ENCODE measurements at regions not wholly inside any gene's neighbourhood (a gene's known extent, or its start where the extent isn't known, plus 50 kb on each side); places are given as distances from the start of the nearest gene placed in this dataset.

DNA sequence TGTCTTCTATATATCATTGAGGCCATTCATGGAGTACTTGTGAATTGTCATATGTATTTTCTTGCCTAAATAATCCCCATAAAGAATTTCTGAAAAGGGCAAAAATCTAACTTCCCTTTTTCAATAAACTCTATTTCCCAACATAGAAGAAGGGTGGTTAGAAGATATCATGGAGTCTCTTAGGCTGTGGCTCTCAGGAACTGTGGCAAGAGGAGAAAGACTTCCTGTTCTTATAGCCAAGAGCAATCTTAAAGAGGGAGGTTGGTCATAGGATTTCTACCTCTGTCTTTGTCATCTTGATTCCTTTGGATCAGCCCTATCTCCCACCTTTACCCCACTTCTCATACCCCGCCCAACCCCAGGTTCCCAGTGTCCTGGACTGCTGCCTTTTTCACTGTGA is 175.8 kb downstream of the TYW3 start:
- TF ChIP-seq EZH2 (IDR thresholded peaks at IDR 0.05; ENCODE audit: borderline replicate concordance, insufficient read depth, low read depth, low read length, poor library complexity, severe bottlenecking): no peak
- no peak for TF ChIP-seq CTCF (IDR thresholded peaks at IDR 0.05)

All from B cell (primary cell).